Peyer's patch (tissue), 4 donors: ENCODE measurements at regions not wholly inside any gene's neighbourhood (a gene's known extent, or its start where the extent isn't known, plus 50 kb on each side); places are given as distances from the start of the nearest gene placed in this dataset.

Source experiments
- CTCF ChIP-seq, 6 experiments: fragments of 450-650 bp in 4 of 6; fragments of 200-600 bp in 2 of 6; sonication (generic) in 1 of 6; IDR thresholded peaks; one replicate each; pipeline ENCODE4 v1.5.1; 2017 to 2019; ENCODE audit warnings: antibody characterized with exemption in 6 of 6, mild to moderate bottlenecking in 3 of 6, moderate library complexity in 1 of 6
- POLR2A ChIP-seq, 2 donors: fragments of 450-650 bp; IDR thresholded peaks; one replicate each; pipeline ENCODE4 v1.5.1; 2017; ENCODE audit warnings: antibody characterized with exemption in 2 of 2, mild to moderate bottlenecking in 2 of 2, moderate library complexity in 2 of 2

DNA sequence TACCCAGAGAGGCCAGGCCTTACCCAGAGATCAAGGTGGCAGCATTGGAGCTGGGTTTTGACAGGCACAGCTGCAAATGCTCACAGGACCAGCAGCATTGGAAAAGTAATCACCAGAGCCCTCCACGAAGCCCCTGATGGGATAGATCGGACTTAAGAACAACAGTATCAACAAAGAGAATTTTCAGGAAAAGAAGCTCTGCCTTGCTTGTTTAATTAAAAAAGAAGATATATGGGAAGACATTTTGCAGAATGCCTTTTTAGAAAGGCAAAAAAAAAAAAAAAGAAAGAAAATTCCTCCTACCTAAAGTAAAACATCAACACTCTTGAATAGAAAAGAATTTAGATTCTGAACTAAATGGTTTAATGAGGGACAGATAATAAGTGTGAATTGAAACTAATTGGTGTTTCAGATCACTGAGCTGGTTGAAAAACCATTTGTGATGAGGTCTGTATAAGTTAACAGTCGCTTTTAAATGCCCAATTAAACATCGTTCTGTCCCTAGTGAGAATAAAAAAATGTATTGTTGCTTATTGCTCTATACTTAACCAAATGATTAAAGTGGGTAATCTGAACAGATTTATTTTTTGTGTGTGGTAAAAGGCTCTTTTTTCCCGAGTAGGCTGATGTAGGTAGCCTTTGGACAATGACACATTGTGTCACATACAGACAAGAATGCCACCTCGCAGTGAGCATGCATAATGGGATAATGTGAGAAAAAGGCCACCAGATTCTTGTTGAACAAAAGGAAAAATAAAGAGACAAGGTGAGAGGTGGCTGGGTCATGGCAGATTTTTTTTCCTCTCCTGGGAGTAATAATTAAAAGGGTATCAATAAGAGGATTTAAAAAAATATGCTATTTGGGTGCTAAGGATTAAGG, 93.0 kb upstream of the ARGLU1 start:
- TF ChIP-seq CTCF (IDR thresholded peaks at IDR 0.05) (no peak), POLR2A (IDR thresholded peaks at IDR 0.05) (no peak)
